ENCODE measurements at regions not wholly inside any gene's neighbourhood (a gene's known extent, or its start where the extent isn't known, plus 50 kb on each side); places are given as distances from the start of the nearest gene placed in this dataset.

DNA sequence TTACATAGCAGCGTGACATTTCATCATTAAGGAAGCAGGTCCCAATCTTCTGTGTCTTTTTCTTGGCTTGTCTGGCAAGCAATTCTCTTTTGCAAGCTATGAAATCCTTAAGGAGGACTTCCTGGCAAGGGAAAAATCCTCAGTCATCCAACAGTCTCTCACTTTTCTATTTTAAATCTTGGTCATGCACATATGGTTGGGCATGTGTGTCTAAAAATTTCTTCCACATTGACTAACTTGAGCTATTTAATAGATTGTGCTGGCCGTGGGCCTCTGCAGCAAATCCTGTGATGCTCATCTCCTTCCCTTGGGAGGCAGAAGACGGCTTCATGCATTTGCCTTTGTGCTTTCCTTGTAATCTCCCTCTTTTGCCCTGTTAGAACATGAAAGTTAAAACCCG is 634.3 kb upstream of the FANCL start:
- DNase-seq (ENCODE audit: extremely low spot score), result no peak
- ChIA-PET POLR2A (no interaction called here), CTCF (interaction anchor here (1.0 kb wide), 1 partner anchor 240 kb away, joined by 4 read pairs; no protein-coding TSS in a partner anchor)
- TF ChIP-seq FOXM1 (IDR thresholded peaks at IDR 0.05; ENCODE audit: borderline replicate concordance) (no peak), PKNOX1 (IDR thresholded peaks at IDR 0.05) (no peak), FOXK2 (IDR thresholded peaks at IDR 0.05) (no peak), TARDBP (IDR thresholded peaks at IDR 0.05) (no peak), ZNF384 (IDR thresholded peaks at IDR 0.05) (no peak), HDGF (IDR thresholded peaks at IDR 0.05; ENCODE audit: borderline replicate concordance) (no peak), NFRKB (IDR thresholded peaks at IDR 0.05) (no peak), L3MBTL2 (conservative IDR thresholded peaks at IDR 0.05) (no peak), ELF4 (IDR thresholded peaks at IDR 0.05) (no peak), LEF1 (IDR thresholded peaks at IDR 0.05; ENCODE audit: borderline replicate concordance) (no peak), SP1 (IDR thresholded peaks at IDR 0.05) (no peak), SUZ12 (IDR thresholded peaks at IDR 0.05) (no peak), CTBP1 (IDR thresholded peaks at IDR 0.05; ENCODE audit: borderline replicate concordance) (no peak), BHLHE40 (IDR thresholded peaks at IDR 0.05; ENCODE audit: borderline replicate concordance) (no peak), ARNT (IDR thresholded peaks at IDR 0.05) (no peak), FOXA1 (IDR thresholded peaks at IDR 0.05) (no peak)

DNA sequence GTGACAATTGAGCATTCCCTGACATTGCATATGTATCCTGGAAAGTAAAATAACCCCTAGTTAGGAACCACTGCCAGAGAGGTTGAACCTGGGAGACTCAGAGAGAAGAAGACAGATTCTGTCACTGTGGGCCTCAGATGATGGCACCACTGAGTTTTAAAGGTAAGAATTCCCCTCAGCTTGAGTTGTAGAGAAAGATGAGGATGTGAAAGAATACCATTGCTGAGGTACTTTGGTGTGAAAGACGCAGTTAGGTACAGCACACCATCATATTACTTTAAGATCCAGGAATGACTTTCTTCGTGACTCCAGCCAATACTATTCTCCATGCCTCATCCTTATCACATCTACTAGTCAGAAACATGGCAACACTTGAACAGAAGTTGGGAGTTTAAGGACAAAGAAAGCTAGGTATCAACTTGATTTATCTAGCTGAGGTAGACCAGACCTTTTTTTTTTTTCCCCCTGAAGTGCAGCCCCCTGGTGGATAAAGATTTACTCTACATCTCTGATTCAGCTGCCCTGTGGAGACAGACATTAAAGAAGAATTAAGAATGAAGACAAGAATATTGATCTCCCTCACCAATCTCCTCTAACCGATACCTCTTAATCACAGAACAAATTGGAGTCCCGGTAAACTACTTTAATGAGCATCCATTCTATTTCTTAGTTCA is 630.5 kb upstream of the FANCL start:
- TF ChIP-seq ZNF384 (IDR thresholded peaks at IDR 0.05) (peak; percentile 73), L3MBTL2 (conservative IDR thresholded peaks at IDR 0.05) (no peak)
- ChIA-PET CTCF (interaction anchor here (0.6 to 0.7 kb wide), 5 partner anchors 17 to 1153 kb away, joined by 3 to 4 read pairs (median 3); no protein-coding TSS in a partner anchor), POLR2A (no interaction called here)
- DNase-seq (ENCODE audit: extremely low spot score), result peak; percentile 17

DNA sequence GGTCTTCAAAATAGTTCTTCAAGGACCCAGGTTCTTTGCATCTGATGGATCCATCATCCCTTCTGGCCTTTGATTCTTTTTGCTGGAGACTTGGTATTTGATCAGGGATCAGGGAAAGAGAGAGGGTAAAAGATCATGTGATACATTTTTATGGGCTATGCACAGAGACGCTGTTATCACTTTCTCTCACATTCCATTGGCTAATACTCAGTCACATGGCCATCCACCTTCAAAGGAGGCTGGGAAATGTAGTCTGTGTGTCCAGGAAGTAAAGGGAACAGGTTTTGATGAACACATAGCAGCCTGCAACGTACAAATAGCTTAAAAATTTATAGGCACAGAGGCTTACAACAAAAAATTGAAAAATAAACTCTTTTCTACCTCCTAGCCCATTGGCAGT is 629.6 kb upstream of the FANCL start:
- DNase-seq (ENCODE audit: extremely low spot score), result peak; percentile 19
- TF ChIP-seq ZNF384 (IDR thresholded peaks at IDR 0.05) (no peak), LEF1 (IDR thresholded peaks at IDR 0.05; ENCODE audit: borderline replicate concordance) (no peak), SUZ12 (IDR thresholded peaks at IDR 0.05) (no peak), CTBP1 (IDR thresholded peaks at IDR 0.05; ENCODE audit: borderline replicate concordance) (no peak), TARDBP (IDR thresholded peaks at IDR 0.05) (no peak), FOXA1 (IDR thresholded peaks at IDR 0.05) (no peak), SP1 (IDR thresholded peaks at IDR 0.05) (no peak), ARNT (IDR thresholded peaks at IDR 0.05) (no peak), HDGF (IDR thresholded peaks at IDR 0.05; ENCODE audit: borderline replicate concordance) (no peak), FOXM1 (IDR thresholded peaks at IDR 0.05; ENCODE audit: borderline replicate concordance) (no peak), L3MBTL2 (conservative IDR thresholded peaks at IDR 0.05) (no peak), NFRKB (IDR thresholded peaks at IDR 0.05) (no peak), PKNOX1 (IDR thresholded peaks at IDR 0.05) (no peak), FOXK2 (IDR thresholded peaks at IDR 0.05) (no peak), BHLHE40 (IDR thresholded peaks at IDR 0.05; ENCODE audit: borderline replicate concordance) (no peak)
- ChIA-PET POLR2A (no interaction called here), CTCF (no interaction called here)

DNA sequence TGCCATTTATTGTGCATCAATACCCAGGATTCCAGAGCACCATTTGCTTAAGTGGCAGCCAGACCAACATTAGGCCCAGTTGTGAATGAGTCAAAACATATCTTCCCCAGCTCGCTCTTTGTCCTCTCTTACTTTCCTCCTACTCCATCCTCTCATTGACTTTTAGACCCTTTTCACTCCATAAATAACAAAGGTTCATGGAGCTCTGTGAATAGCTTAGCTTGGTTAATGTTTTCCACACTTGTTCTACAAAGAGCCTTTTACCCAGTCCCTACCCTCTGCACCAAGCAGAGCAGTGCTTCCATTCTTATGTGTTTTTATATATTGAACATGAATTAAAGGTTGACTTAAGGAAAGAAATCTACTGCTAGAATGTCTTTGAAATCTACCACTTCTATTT is 625.8 kb upstream of the FANCL start:
- CTCF ChIA-PET, result no interaction called here
- no peak for DNase-seq (ENCODE audit: extremely low spot score)
- POLR2A ChIA-PET, result no interaction called here
- no peak for TF ChIP-seq TARDBP (IDR thresholded peaks at IDR 0.05)
- TF ChIP-seq HDGF (IDR thresholded peaks at IDR 0.05; ENCODE audit: borderline replicate concordance), result no peak
- no peak for TF ChIP-seq ARNT (IDR thresholded peaks at IDR 0.05)
- no peak for TF ChIP-seq BHLHE40 (IDR thresholded peaks at IDR 0.05; ENCODE audit: borderline replicate concordance)
- TF ChIP-seq FOXA1 (IDR thresholded peaks at IDR 0.05), result no peak

DNA sequence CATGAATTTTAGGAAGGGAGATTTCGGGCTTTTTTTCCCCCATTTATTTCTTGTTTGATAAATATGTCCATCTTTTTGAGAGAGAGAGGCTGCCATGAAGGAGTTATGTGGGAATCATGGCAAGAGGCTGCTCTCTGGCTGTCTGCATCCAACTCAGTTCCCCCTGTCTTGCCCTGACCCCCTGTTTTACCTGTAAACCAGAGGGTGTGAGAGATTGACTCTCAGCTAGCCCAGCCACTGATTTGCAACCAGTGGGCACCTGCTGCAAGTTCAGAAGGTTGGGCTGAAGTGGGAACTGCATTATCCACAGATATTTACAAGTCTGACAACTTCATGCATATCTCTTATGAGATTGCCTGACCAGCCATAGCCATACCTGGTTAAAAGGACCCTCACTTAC is 625.4 kb upstream of the FANCL start:
- TF ChIP-seq ARNT (IDR thresholded peaks at IDR 0.05) (no peak), LEF1 (IDR thresholded peaks at IDR 0.05; ENCODE audit: borderline replicate concordance) (no peak), SUZ12 (IDR thresholded peaks at IDR 0.05) (no peak), BHLHE40 (IDR thresholded peaks at IDR 0.05; ENCODE audit: borderline replicate concordance) (no peak), CTBP1 (IDR thresholded peaks at IDR 0.05; ENCODE audit: borderline replicate concordance) (no peak), NFRKB (IDR thresholded peaks at IDR 0.05) (no peak), FOXA1 (IDR thresholded peaks at IDR 0.05) (no peak), L3MBTL2 (conservative IDR thresholded peaks at IDR 0.05) (no peak), ELF4 (IDR thresholded peaks at IDR 0.05) (no peak), FOXM1 (IDR thresholded peaks at IDR 0.05; ENCODE audit: borderline replicate concordance) (no peak), HDGF (IDR thresholded peaks at IDR 0.05; ENCODE audit: borderline replicate concordance) (no peak), ZNF384 (IDR thresholded peaks at IDR 0.05) (no peak), FOXK2 (IDR thresholded peaks at IDR 0.05) (no peak), PKNOX1 (IDR thresholded peaks at IDR 0.05) (no peak), SP1 (IDR thresholded peaks at IDR 0.05) (no peak), TARDBP (IDR thresholded peaks at IDR 0.05) (no peak)
- DNase-seq (ENCODE audit: extremely low spot score), result no peak
- CTCF ChIA-PET, result no interaction called here
- POLR2A ChIA-PET, result no interaction called here

GRCh38 chr2:58866040-58866439 is 624.9 kb upstream of the FANCL start:
- TF ChIP-seq SUZ12 (IDR thresholded peaks at IDR 0.05), result no peak
- CTCF ChIA-PET, result no interaction called here
- POLR2A ChIA-PET, result no interaction called here
- no peak for DNase-seq (ENCODE audit: extremely low spot score)

Data from HEK293T (cell line).